ENCODE measurements at regions not wholly inside any gene's neighbourhood (a gene's known extent, or its start where the extent isn't known, plus 50 kb on each side); places are given as distances from the start of the nearest gene placed in this dataset.

- H3K27ac Mint-ChIP-seq: no peak overlapping the region
Measured at GRCh38 chr11:37411289-37411688, 813.3 kb upstream of the RAG2 start.

GRCh38 chr11:37409124-37409523 lies 811.1 kb upstream of the RAG2 start:
- Mint-ChIP-seq H3K36me3 (ENCODE audit: low read depth) (no peaks in the 10 kb centered on the region), H3K9me3 (peaks cover 5% of the 10 kb centered on the region), H3K27ac (no peak overlapping the region), H3K4me3 (no peak overlapping the region), H3K4me1 (no peaks in the 10 kb centered on the region), H3K27me3 (ENCODE audit: insufficient read depth) (no peaks in the 10 kb centered on the region)
- Histone ChIP-seq H3K27me3 (ENCODE audit: control insufficient read depth, insufficient read depth, low read length, poor library complexity, severe bottlenecking) (no peaks in the 10 kb centered on the region), H3K9ac (ENCODE audit: extremely low read depth, low read length, poor library complexity, severe bottlenecking) (no peak overlapping the region), H3K36me3 (ENCODE audit: control insufficient read depth, insufficient read depth, low read length) (no peaks in the 10 kb centered on the region), H3K4me1 (ENCODE audit: control insufficient read depth, insufficient read depth, low read length) (no peaks in the 10 kb centered on the region), H3K9me3 (ENCODE audit: control insufficient read depth, low read length) (no peaks in the 10 kb centered on the region), H3K27ac (ENCODE audit: low read depth, low read length) (no peak overlapping the region), H3K4me3 (ENCODE audit: low read length) (no peak overlapping the region)
- no peak for DNase-seq
- TF ChIP-seq CTCF (conservative IDR thresholded peaks at IDR 0.05): no peak

More at GRCh38 chr11:37411289-37411688, 813.3 kb upstream of the RAG2 start:
- no peaks in the 10 kb centered on the region for H3K27me3 ChIP-seq (ENCODE audit: control insufficient read depth, insufficient read depth, low read length, poor library complexity, severe bottlenecking)
- H3K27ac ChIP-seq (ENCODE audit: low read depth, low read length): no peak overlapping the region
- no peaks in the 10 kb centered on the region for H3K9me3 ChIP-seq (ENCODE audit: control insufficient read depth, low read length)
- TF ChIP-seq CTCF (conservative IDR thresholded peaks at IDR 0.05): no peak
- H3K4me3 Mint-ChIP-seq: no peak overlapping the region
- DNase-seq: no peak
- no peaks in the 10 kb centered on the region for H3K4me1 ChIP-seq (ENCODE audit: control insufficient read depth, insufficient read depth, low read length)
- no peaks in the 10 kb centered on the region for H3K36me3 ChIP-seq (ENCODE audit: control insufficient read depth, insufficient read depth, low read length)
- H3K36me3 Mint-ChIP-seq (ENCODE audit: low read depth): no peaks in the 10 kb centered on the region
- H3K9ac ChIP-seq (ENCODE audit: extremely low read depth, low read length, poor library complexity, severe bottlenecking): no peak overlapping the region
- no peaks in the 10 kb centered on the region for H3K27me3 Mint-ChIP-seq (ENCODE audit: insufficient read depth)
- WGBS, 2 experiments (ENCODE audit: insufficient coverage in 1 of 2, insufficient read length in 1 of 2): 82 to 94% methylated on average over 1 to 4 of the region's 4 CpGs
- H3K4me3 ChIP-seq (ENCODE audit: low read length): no peak overlapping the region
- H3K4me1 Mint-ChIP-seq: no peaks in the 10 kb centered on the region
- H3K9me3 Mint-ChIP-seq: peaks cover 5% of the 10 kb centered on the region

GRCh38 chr11:37407461-37407860 lies 809.4 kb upstream of the RAG2 start:
- no peak overlapping the region for H3K4me3 ChIP-seq (ENCODE audit: low read length)
- 86 to 93% methylated on average over 2 of the region's 2 CpGs for WGBS, 2 experiments (ENCODE audit: insufficient coverage in 1 of 2, insufficient read length in 1 of 2)
- no peak overlapping the region for H3K27ac ChIP-seq (ENCODE audit: low read depth, low read length)
- no peak for DNase-seq
- no peaks in the 10 kb centered on the region for H3K9me3 ChIP-seq (ENCODE audit: control insufficient read depth, low read length)
- Mint-ChIP-seq H3K36me3 (ENCODE audit: low read depth) (no peaks in the 10 kb centered on the region), H3K4me3 (no peak overlapping the region), H3K9me3 (peaks cover 5% of the 10 kb centered on the region), H3K27me3 (ENCODE audit: insufficient read depth) (no peaks in the 10 kb centered on the region), H3K4me1 (no peaks in the 10 kb centered on the region), H3K27ac (no peak overlapping the region)
- no peaks in the 10 kb centered on the region for H3K4me1 ChIP-seq (ENCODE audit: control insufficient read depth, insufficient read depth, low read length)
- no peak overlapping the region for H3K9ac ChIP-seq (ENCODE audit: extremely low read depth, low read length, poor library complexity, severe bottlenecking)
- TF ChIP-seq CTCF (conservative IDR thresholded peaks at IDR 0.05): no peak
- H3K36me3 ChIP-seq (ENCODE audit: control insufficient read depth, insufficient read depth, low read length): no peaks in the 10 kb centered on the region
- H3K27me3 ChIP-seq (ENCODE audit: control insufficient read depth, insufficient read depth, low read length, poor library complexity, severe bottlenecking): no peaks in the 10 kb centered on the region
